ENCODE measurements at regions not wholly inside any gene's neighbourhood (a gene's known extent, or its start where the extent isn't known, plus 50 kb on each side); places are given as distances from the start of the nearest gene placed in this dataset.

DNA sequence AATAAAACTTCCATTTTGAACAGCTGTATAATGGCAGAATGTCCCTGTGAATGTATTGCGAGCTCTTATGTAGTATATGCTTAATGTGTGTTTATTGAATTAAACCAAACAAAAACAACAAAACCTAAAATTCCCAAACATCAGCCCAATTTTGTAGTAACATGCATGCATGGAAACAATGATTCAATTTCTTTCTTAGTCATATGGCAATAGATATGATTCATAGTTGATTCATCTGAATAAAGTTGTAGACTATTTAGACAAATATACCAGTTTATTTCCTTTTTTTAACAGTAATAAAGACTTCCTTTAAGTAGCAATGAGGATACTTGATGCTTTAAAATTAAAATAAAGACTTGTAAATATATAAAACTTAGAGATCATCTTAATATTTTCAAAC lies 670.6 kb downstream of the CD109 start (continued):
- no peak for TF ChIP-seq ZNF462 (CRISPR knock-in tag; IDR thresholded peaks at IDR 0.05)
- no peak for TF ChIP-seq EZH2 (IDR thresholded peaks at IDR 0.05; ENCODE audit: low read depth, unreplicated experiment)

GRCh38 chr6:74362391-74362790 lies 666.4 kb downstream of the CD109 start:
- no peaks in the 10 kb centered on the region for H3K9me2 ChIP-seq (ENCODE audit: insufficient read depth)
- H3K4me1 ChIP-seq (ENCODE audit: insufficient read depth) = no peaks in the 10 kb centered on the region
- no peak overlapping the region for H2AFZ ChIP-seq
- no peak overlapping the region for H3K4me3 ChIP-seq
- Mint-ChIP-seq H3K4me1 (no peaks in the 10 kb centered on the region), H3K9me3 (no peaks in the 10 kb centered on the region), H3K27ac (no peak overlapping the region), H3K27me3 (ENCODE audit: insufficient read depth, low read depth, poor library complexity) (no peaks in the 10 kb centered on the region), H3K4me3 (no peak overlapping the region), H3K36me3 (ENCODE audit: low read depth) (no peaks in the 10 kb centered on the region)
- H3K79me2 ChIP-seq (replicated peaks; ENCODE audit: insufficient read depth) = no peaks in the 10 kb centered on the region
- no peaks in the 10 kb centered on the region for H3K27me3 ChIP-seq (ENCODE audit: insufficient read depth)
- no peak overlapping the region for H3K27ac ChIP-seq (ENCODE audit: low read depth)
- DNase-seq (ENCODE audit: low spot score) (no peak), ATAC-seq (no peak)
- H3K36me3 ChIP-seq (ENCODE audit: insufficient read depth) = no peaks in the 10 kb centered on the region
- H4K20me1 ChIP-seq (replicated peaks; ENCODE audit: insufficient read depth) = no peaks in the 10 kb centered on the region
- H3F3A ChIP-seq (replicated peaks; ENCODE audit: low read depth) = no peaks in the 10 kb centered on the region
- no peak overlapping the region for H3K4me2 ChIP-seq
- TF ChIP-seq NANOG (IDR thresholded peaks at IDR 0.05; ENCODE audit: borderline replicate concordance) (no peak), CREB1 (CRISPR knock-in tag; IDR thresholded peaks at IDR 0.05; ENCODE audit: low read depth) (no peak), ETS1 (IDR thresholded peaks at IDR 0.05) (no peak), CTCF (conservative IDR thresholded peaks at IDR 0.05; ENCODE audit: low read depth in 2 of 2) (no peak), JUNB (IDR thresholded peaks at IDR 0.05; ENCODE audit: unreplicated experiment) (no peak), ZNF331 (CRISPR knock-in tag; IDR thresholded peaks at IDR 0.05; ENCODE audit: low read depth) (no peak), EZH2phosphoT487 (IDR thresholded peaks at IDR 0.05; ENCODE audit: unreplicated experiment) (no peak), POLR2AphosphoS5 (IDR thresholded peaks at IDR 0.05; ENCODE audit: low read depth) (no peak)
- TF ChIP-seq, protein P1, sequence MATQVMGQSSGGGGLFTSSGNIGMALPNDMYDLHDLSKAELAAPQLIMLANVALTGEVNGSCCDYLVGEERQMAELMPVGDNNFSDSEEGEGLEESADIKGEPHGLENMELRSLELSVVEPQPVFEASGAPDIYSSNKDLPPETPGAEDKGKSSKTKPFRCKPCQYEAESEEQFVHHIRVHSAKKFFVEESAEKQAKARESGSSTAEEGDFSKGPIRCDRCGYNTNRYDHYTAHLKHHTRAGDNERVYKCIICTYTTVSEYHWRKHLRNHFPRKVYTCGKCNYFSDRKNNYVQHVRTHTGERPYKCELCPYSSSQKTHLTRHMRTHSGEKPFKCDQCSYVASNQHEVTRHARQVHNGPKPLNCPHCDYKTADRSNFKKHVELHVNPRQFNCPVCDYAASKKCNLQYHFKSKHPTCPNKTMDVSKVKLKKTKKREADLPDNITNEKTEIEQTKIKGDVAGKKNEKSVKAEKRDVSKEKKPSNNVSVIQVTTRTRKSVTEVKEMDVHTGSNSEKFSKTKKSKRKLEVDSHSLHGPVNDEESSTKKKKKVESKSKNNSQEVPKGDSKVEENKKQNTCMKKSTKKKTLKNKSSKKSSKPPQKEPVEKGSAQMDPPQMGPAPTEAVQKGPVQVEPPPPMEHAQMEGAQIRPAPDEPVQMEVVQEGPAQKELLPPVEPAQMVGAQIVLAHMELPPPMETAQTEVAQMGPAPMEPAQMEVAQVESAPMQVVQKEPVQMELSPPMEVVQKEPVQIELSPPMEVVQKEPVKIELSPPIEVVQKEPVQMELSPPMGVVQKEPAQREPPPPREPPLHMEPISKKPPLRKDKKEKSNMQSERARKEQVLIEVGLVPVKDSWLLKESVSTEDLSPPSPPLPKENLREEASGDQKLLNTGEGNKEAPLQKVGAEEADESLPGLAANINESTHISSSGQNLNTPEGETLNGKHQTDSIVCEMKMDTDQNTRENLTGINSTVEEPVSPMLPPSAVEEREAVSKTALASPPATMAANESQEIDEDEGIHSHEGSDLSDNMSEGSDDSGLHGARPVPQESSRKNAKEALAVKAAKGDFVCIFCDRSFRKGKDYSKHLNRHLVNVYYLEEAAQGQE (IDR thresholded peaks at IDR 0.05; ENCODE audit: unreplicated experiment) = no peak

Measured in GM23338 (cell line).